Epithelial cell of esophagus (primary cell): ENCODE measurements at regions not wholly inside any gene's neighbourhood (a gene's known extent, or its start where the extent isn't known, plus 50 kb on each side); places are given as distances from the start of the nearest gene placed in this dataset.

Experiments
- DNase-seq: peaks from one replicate; pipeline ENCODE4 v3.0.0; 2010; ENCODE audit warnings: low read depth
- H3K4me3 ChIP-seq: 2 replicates; pipeline ENCODE4 v1.5.1; 2011; ENCODE audit warnings: mild to moderate bottlenecking, low read length, control low read depth
- CTCF ChIP-seq: IDR thresholded peaks from 2 replicates; pipeline ENCODE4 v1.5.1; 2011; ENCODE audit warnings: low read depth, mild to moderate bottlenecking, low read length, control low read depth, inconsistent platforms; ENCODE audit not compliant: insufficient read depth; ENCODE audit errors: missing control alignments

GRCh38 chr10:7485244-7485556, 74.4 kb upstream of the SFMBT2 start:
- DNase-seq = no peak
- no peak for TF ChIP-seq CTCF
- H3K4me3 ChIP-seq = no peak overlapping the region

GRCh38 chr10:7484456-7485243, 73.8 kb upstream of the SFMBT2 start:
- H3K4me3 ChIP-seq = no peak overlapping the region
- no peak for TF ChIP-seq CTCF
- DNase-seq = no peak

GRCh38 chr10:7483848-7484247, 73.0 kb upstream of the SFMBT2 start:
- H3K4me3 ChIP-seq = no peak overlapping the region
- DNase-seq = no peak
- no peak for TF ChIP-seq CTCF

GRCh38 chr10:7482992-7483391, 72.2 kb upstream of the SFMBT2 start:
- no peak for TF ChIP-seq CTCF
- no peak overlapping the region for H3K4me3 ChIP-seq
- DNase-seq = no peak

- DNase-seq = no peak
- TF ChIP-seq CTCF = no peak
- H3K4me3 ChIP-seq = no peak overlapping the region
Observed at GRCh38 chr10:7481368-7481765, 70.5 kb upstream of the SFMBT2 start.

GRCh38 chr10:7480742-7481367, 70.0 kb upstream of the SFMBT2 start:
- no peak overlapping the region for H3K4me3 ChIP-seq
- TF ChIP-seq CTCF = no peak
- DNase-seq = no peak
